Vagina (tissue), 2 donors: ENCODE measurements at regions not wholly inside any gene's neighbourhood (a gene's known extent, or its start where the extent isn't known, plus 50 kb on each side); places are given as distances from the start of the nearest gene placed in this dataset.

Experiments
- DNase-seq, 2 donors: peaks; one replicate each; pipeline ENCODE4 v3.0.0-alpha.2; 2017; ENCODE audit errors: extremely low spot score in 2 of 2
- H3K27ac ChIP-seq: fragments of 200-600 bp; sonication (generic); one replicate; pipeline ENCODE4 v1.5.1; 2019
- H3K27me3 ChIP-seq: fragments of 200-600 bp; sonication (generic); one replicate; pipeline ENCODE4 v1.5.1; 2019
- H3K36me3 ChIP-seq, 2 donors: fragments of 200-600 bp; sonication (generic); one replicate each; pipeline ENCODE4 v1.5.1; 2017 to 2019
- H3K4me1 ChIP-seq: fragments of 200-600 bp; sonication (generic); one replicate; pipeline ENCODE4 v1.5.1; 2019
- H3K4me3 ChIP-seq, 2 donors: fragments of 200-600 bp; sonication (generic); 1 replicate in 1 of 2; 2 replicates in 1 of 2; pipeline ENCODE4 v1.5.1; 2016 to 2019
- H3K9me3 ChIP-seq: fragments of 200-600 bp; sonication (generic); one replicate; pipeline ENCODE4 v1.5.1; 2019
- POLR2A ChIP-seq, 2 donors: fragments of 450-650 bp; IDR thresholded peaks; one replicate each; pipeline ENCODE4 v1.6.1; 2017; ENCODE audit warnings: antibody characterized with exemption in 2 of 2, mild to moderate bottlenecking in 2 of 2, moderate library complexity in 2 of 2
- POLR2AphosphoS5 ChIP-seq, 2 donors: sonication (generic); formaldehyde crosslinking; IDR thresholded peaks; one replicate each; pipeline ENCODE4 v1.9.0; 2017; ENCODE audit warnings: antibody characterized with exemption in 2 of 2, mild to moderate bottlenecking in 2 of 2, low read depth in 1 of 2; ENCODE audit not compliant: insufficient read depth in 1 of 2
- intact Hi-C: fragments of 100-400 bp; cut with DNase I; formaldehyde crosslinking; loops from one replicate; pipeline ENCODE4 v1.15.1; 2023
- TF ChIP-seq, protein P1 (sequence below), 3 experiments: fragments of 450-650 bp in 2 of 3; fragments of 200-600 bp in 1 of 3; sonication (generic) in 1 of 3; IDR thresholded peaks; one replicate each; pipeline ENCODE4 v1.5.1; 2017 to 2019; ENCODE audit warnings: antibody characterized with exemption in 3 of 3, mild to moderate bottlenecking in 2 of 3, moderate library complexity in 2 of 3

DNA sequence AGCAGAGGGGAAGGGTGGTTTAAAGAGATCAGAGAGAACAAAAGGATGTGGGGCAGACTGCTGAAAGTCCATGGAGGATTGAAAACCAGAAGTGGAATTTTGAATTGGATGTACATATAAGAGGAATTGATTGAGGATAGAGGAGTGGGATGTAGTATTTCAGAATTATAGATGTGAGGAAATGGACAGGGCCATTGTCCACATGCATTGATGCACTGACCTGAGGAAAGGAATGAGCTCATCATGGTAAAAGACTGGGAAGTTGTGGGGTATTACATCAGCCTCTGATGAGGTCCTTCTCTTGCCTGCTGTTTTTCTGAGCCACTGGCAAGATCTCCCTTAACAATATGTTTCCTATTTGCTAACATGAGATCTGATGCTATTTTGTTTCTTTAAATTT lies 365.7 kb upstream of the FANCL start:
- TF ChIP-seq POLR2A (IDR thresholded peaks at IDR 0.05), result no peak
- TF ChIP-seq, protein P1, sequence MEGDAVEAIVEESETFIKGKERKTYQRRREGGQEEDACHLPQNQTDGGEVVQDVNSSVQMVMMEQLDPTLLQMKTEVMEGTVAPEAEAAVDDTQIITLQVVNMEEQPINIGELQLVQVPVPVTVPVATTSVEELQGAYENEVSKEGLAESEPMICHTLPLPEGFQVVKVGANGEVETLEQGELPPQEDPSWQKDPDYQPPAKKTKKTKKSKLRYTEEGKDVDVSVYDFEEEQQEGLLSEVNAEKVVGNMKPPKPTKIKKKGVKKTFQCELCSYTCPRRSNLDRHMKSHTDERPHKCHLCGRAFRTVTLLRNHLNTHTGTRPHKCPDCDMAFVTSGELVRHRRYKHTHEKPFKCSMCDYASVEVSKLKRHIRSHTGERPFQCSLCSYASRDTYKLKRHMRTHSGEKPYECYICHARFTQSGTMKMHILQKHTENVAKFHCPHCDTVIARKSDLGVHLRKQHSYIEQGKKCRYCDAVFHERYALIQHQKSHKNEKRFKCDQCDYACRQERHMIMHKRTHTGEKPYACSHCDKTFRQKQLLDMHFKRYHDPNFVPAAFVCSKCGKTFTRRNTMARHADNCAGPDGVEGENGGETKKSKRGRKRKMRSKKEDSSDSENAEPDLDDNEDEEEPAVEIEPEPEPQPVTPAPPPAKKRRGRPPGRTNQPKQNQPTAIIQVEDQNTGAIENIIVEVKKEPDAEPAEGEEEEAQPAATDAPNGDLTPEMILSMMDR (IDR thresholded peaks at IDR 0.05), result no peak
- no peak for TF ChIP-seq POLR2AphosphoS5 (IDR thresholded peaks at IDR 0.05; ENCODE audit: insufficient read depth in 1 of 2, low read depth in 1 of 2)
- Histone ChIP-seq H3K4me3 (no peak overlapping the region), H3K9me3 (no peaks in the 10 kb centered on the region), H3K36me3 (no peaks in the 10 kb centered on the region), H3K27ac (no peak overlapping the region), H3K4me1 (no peaks in the 10 kb centered on the region), H3K27me3 (no peaks in the 10 kb centered on the region)
- intact Hi-C loops, result no loop called here
- no peak for DNase-seq

DNA sequence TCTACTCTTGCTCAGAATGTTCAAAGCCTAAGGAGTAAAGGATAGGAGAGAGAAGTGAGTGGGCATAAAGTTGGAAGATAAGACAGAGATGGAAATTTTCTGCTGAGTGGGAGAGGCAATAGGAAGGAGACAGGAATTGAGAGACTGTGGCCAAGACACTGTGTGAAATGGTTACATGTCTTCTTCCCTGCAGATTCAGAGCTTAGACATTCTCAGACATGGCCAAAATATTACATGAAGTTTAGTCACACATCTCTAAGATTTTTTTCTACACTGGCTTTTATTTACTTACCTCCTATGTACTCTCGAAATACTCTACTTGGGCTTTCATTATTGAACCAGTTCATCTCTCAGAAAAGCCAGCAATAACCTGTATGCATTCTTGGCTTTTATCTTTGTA lies 363.0 kb upstream of the FANCL start:
- Histone ChIP-seq H3K27me3 (no peaks in the 10 kb centered on the region), H3K36me3 (no peaks in the 10 kb centered on the region), H3K4me3 (no peak overlapping the region), H3K9me3 (no peaks in the 10 kb centered on the region), H3K4me1 (no peaks in the 10 kb centered on the region), H3K27ac (no peak overlapping the region)
- DNase-seq, result no peak
- TF ChIP-seq POLR2A (IDR thresholded peaks at IDR 0.05) (no peak), POLR2AphosphoS5 (IDR thresholded peaks at IDR 0.05; ENCODE audit: insufficient read depth in 1 of 2, low read depth in 1 of 2) (no peak)
- TF ChIP-seq, protein P1 (IDR thresholded peaks at IDR 0.05), result no peak
- intact Hi-C loops, result no loop called here

DNA sequence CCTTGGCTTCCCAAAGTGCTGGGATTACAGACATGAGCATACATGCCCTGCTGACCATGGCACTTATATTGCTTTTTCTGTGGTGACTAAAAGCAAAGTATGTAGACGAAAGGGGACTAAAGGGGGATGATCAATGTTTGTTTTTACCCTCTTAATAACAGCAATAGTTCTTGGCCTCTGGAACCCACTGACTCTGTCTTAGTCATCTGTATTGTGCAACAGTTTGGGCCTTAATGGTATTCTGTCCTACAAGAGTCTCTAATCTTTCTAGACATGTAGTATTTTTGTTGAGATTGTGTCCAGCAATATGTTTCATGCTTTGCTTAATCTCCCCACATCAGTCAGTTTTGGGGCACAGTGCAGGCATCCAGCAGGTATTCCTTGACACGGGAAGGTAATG lies 359.9 kb upstream of the FANCL start:
- H3K4me3 ChIP-seq, result no peak overlapping the region
- intact Hi-C loops, result no loop called here
- no peak for TF ChIP-seq POLR2A (IDR thresholded peaks at IDR 0.05)
- TF ChIP-seq POLR2AphosphoS5 (IDR thresholded peaks at IDR 0.05; ENCODE audit: insufficient read depth in 1 of 2, low read depth in 1 of 2), result no peak
- TF ChIP-seq, protein P1 (IDR thresholded peaks at IDR 0.05), result no peak

DNA sequence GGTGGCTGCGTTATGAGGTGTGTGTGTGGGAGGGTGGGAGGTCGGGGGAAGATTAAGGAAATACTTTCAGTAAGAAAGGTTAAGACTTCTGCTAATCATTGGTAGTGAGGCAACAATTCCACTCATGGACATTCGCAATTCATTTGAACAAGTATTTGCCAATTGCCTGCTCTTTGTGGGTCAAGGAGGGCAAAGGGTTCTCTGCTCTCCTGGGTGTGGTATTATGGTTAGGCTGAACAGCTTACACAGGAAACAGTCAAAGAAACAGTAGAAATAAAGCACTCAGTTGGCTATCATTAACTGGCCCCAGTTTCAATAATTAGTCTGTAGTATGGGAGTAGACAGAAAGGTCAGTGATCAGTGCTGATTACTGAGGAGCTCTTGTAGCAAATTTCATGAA lies 357.0 kb upstream of the FANCL start:
- H3K27me3 ChIP-seq, result no peaks in the 10 kb centered on the region
- no peak for DNase-seq
- H3K36me3 ChIP-seq, result no peaks in the 10 kb centered on the region
- H3K9me3 ChIP-seq, result no peaks in the 10 kb centered on the region
- TF ChIP-seq POLR2A (IDR thresholded peaks at IDR 0.05), result no peak
- TF ChIP-seq POLR2AphosphoS5 (IDR thresholded peaks at IDR 0.05; ENCODE audit: insufficient read depth in 1 of 2, low read depth in 1 of 2), result no peak
- TF ChIP-seq, protein P1 (IDR thresholded peaks at IDR 0.05), result no peak
- no peaks in the 10 kb centered on the region for H3K4me1 ChIP-seq
- H3K4me3 ChIP-seq, result no peak overlapping the region
- intact Hi-C loops, result no loop called here
- H3K27ac ChIP-seq, result no peak overlapping the region

More for the DNA sequence above, 359.9 kb upstream of the FANCL start:
- Histone ChIP-seq H3K9me3 (no peaks in the 10 kb centered on the region), H3K27ac (no peak overlapping the region), H3K36me3 (no peaks in the 10 kb centered on the region), H3K27me3 (no peaks in the 10 kb centered on the region), H3K4me1 (no peaks in the 10 kb centered on the region)
- DNase-seq, result no peak

DNA sequence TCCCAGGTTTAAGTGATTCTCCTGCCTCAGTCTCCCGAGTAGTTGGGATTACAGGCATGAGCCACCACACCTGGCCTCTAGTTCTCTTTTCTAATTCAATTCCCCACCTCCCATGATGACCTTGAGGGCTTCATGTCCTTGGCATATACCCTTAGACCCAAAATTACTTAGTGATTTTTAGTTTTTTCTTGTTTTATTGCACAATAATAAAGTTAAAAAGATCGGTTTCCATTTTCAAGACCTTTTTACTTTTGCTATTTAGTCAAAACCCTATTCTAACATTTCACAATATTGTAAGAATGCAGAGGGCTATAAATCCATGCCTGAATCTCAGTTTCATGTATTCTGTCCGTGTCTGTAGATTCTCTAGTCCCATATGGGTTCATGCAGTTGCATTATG lies 354.6 kb upstream of the FANCL start:
- TF ChIP-seq POLR2A (IDR thresholded peaks at IDR 0.05) (no peak), POLR2AphosphoS5 (IDR thresholded peaks at IDR 0.05; ENCODE audit: insufficient read depth in 1 of 2, low read depth in 1 of 2) (no peak)
- TF ChIP-seq, protein P1 (IDR thresholded peaks at IDR 0.05), result no peak
- no peaks in the 10 kb centered on the region for H3K36me3 ChIP-seq
- no peaks in the 10 kb centered on the region for H3K9me3 ChIP-seq
- DNase-seq, result no peak
- no peak overlapping the region for H3K4me3 ChIP-seq
- no peak overlapping the region for H3K27ac ChIP-seq
- intact Hi-C loops, result no loop called here
- no peaks in the 10 kb centered on the region for H3K27me3 ChIP-seq
- H3K4me1 ChIP-seq, result no peaks in the 10 kb centered on the region
